WTC11 (cell line): ENCODE measurements at regions not wholly inside any gene's neighbourhood (a gene's known extent, or its start where the extent isn't known, plus 50 kb on each side); places are given as distances from the start of the nearest gene placed in this dataset.

Source experiments
- ATF2 ChIP-seq: sonication (generic); formaldehyde crosslinking; IDR thresholded peaks from 2 replicates; pipeline ENCODE4 v1.8.1; 2022; ENCODE audit warnings: low read depth, missing genetic modification reagents, borderline replicate concordance
- CREB1 ChIP-seq: sonication (generic); formaldehyde crosslinking; IDR thresholded peaks from 2 replicates; pipeline ENCODE4 v1.8.0; 2023; ENCODE audit warnings: mild to moderate bottlenecking, missing genetic modification reagents
- ELF4 ChIP-seq: sonication (generic); formaldehyde crosslinking; IDR thresholded peaks from 2 replicates; pipeline ENCODE4 v1.8.1; 2022; ENCODE audit warnings: low read depth, mild to moderate bottlenecking, moderate library complexity, missing genetic modification reagents
- EMX1 ChIP-seq: fragments of 250-450 bp; sonication (Bioruptor Pico); IDR thresholded peaks from 2 replicates; pipeline ENCODE4 v1.8.0; 2021; ENCODE audit warnings: mild to moderate bottlenecking
- IRF2 ChIP-seq: sonication (generic); formaldehyde crosslinking; IDR thresholded peaks from 2 replicates; pipeline ENCODE4 v1.8.0; 2022; ENCODE audit warnings: low read depth, missing genetic modification reagents, borderline replicate concordance
- TF ChIP-seq, protein P1 (sequence below): sonication (generic); formaldehyde crosslinking; IDR thresholded peaks from 2 replicates; pipeline ENCODE4 v1.8.1; 2023; ENCODE audit warnings: mild to moderate bottlenecking, moderate library complexity, missing genetic modification reagents
- TF ChIP-seq, protein P2 (sequence below): sonication (generic); formaldehyde crosslinking; IDR thresholded peaks from 2 replicates; pipeline ENCODE4 v1.8.1; 2022; ENCODE audit warnings: missing genetic modification reagents, borderline replicate concordance
- TF ChIP-seq, protein P3 (sequence below): fragments of 200-600 bp; IDR thresholded peaks from 2 replicates; pipeline ENCODE4 v1.8.0; 2022; ENCODE audit warnings: antibody characterized with exemption
- TF ChIP-seq, protein P4 (sequence below): sonication (generic); formaldehyde crosslinking; IDR thresholded peaks from 2 replicates; pipeline ENCODE4 v1.8.1; 2023; ENCODE audit warnings: mild to moderate bottlenecking, missing genetic modification reagents
- TF ChIP-seq, protein P5 (sequence below): sonication (generic); formaldehyde crosslinking; IDR thresholded peaks from 2 replicates; pipeline ENCODE4 v1.8.0; 2022; ENCODE audit warnings: mild to moderate bottlenecking, missing genetic modification reagents
- TF ChIP-seq, protein P6 (sequence below): fragments of 250-450 bp; sonication (Bioruptor Pico); conservative IDR thresholded peaks from 2 replicates; pipeline ENCODE4 v1.9.0; 2021; ENCODE audit warnings: mild to moderate bottlenecking

GRCh38 chr1:57927003-57927402 is 503.1 kb upstream of the DAB1 start:
- TF ChIP-seq, protein P1, sequence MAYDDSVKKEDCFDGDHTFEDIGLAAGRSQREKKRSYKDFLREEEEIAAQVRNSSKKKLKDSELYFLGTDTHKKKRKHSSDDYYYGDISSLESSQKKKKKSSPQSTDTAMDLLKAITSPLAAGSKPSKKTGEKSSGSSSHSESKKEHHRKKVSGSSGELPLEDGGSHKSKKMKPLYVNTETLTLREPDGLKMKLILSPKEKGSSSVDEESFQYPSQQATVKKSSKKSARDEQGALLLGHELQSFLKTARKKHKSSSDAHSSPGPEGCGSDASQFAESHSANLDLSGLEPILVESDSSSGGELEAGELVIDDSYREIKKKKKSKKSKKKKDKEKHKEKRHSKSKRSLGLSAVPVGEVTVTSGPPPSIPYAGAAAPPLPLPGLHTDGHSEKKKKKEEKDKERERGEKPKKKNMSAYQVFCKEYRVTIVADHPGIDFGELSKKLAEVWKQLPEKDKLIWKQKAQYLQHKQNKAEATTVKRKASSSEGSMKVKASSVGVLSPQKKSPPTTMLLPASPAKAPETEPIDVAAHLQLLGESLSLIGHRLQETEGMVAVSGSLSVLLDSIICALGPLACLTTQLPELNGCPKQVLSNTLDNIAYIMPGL: no peak
- TF ChIP-seq, protein P2, sequence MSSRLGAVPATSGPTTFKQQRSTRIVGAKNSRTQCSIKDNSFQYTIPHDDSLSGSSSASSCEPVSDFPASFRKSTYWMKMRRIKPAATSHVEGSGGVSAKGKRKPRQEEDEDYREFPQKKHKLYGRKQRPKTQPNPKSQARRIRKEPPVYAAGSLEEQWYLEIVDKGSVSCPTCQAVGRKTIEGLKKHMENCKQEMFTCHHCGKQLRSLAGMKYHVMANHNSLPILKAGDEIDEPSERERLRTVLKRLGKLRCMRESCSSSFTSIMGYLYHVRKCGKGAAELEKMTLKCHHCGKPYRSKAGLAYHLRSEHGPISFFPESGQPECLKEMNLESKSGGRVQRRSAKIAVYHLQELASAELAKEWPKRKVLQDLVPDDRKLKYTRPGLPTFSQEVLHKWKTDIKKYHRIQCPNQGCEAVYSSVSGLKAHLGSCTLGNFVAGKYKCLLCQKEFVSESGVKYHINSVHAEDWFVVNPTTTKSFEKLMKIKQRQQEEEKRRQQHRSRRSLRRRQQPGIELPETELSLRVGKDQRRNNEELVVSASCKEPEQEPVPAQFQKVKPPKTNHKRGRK (CRISPR knock-in tag): no peak
- TF ChIP-seq, protein P3, sequence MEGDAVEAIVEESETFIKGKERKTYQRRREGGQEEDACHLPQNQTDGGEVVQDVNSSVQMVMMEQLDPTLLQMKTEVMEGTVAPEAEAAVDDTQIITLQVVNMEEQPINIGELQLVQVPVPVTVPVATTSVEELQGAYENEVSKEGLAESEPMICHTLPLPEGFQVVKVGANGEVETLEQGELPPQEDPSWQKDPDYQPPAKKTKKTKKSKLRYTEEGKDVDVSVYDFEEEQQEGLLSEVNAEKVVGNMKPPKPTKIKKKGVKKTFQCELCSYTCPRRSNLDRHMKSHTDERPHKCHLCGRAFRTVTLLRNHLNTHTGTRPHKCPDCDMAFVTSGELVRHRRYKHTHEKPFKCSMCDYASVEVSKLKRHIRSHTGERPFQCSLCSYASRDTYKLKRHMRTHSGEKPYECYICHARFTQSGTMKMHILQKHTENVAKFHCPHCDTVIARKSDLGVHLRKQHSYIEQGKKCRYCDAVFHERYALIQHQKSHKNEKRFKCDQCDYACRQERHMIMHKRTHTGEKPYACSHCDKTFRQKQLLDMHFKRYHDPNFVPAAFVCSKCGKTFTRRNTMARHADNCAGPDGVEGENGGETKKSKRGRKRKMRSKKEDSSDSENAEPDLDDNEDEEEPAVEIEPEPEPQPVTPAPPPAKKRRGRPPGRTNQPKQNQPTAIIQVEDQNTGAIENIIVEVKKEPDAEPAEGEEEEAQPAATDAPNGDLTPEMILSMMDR: no peak
- no peak for TF ChIP-seq EMX1 (CRISPR knock-in tag)
- no peak for TF ChIP-seq CREB1 (CRISPR knock-in tag)
- TF ChIP-seq IRF2 (CRISPR knock-in tag): no peak
- TF ChIP-seq, protein P4, sequence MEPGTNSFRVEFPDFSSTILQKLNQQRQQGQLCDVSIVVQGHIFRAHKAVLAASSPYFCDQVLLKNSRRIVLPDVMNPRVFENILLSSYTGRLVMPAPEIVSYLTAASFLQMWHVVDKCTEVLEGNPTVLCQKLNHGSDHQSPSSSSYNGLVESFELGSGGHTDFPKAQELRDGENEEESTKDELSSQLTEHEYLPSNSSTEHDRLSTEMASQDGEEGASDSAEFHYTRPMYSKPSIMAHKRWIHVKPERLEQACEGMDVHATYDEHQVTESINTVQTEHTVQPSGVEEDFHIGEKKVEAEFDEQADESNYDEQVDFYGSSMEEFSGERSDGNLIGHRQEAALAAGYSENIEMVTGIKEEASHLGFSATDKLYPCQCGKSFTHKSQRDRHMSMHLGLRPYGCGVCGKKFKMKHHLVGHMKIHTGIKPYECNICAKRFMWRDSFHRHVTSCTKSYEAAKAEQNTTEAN (CRISPR knock-in tag): no peak
- no peak for TF ChIP-seq ELF4 (CRISPR knock-in tag)
- no peak for TF ChIP-seq ATF2
- TF ChIP-seq, protein P5, sequence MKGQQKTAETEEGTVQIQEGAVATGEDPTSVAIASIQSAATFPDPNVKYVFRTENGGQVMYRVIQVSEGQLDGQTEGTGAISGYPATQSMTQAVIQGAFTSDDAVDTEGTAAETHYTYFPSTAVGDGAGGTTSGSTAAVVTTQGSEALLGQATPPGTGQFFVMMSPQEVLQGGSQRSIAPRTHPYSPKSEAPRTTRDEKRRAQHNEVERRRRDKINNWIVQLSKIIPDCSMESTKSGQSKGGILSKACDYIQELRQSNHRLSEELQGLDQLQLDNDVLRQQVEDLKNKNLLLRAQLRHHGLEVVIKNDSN: no peak
- TF ChIP-seq, protein P6, sequence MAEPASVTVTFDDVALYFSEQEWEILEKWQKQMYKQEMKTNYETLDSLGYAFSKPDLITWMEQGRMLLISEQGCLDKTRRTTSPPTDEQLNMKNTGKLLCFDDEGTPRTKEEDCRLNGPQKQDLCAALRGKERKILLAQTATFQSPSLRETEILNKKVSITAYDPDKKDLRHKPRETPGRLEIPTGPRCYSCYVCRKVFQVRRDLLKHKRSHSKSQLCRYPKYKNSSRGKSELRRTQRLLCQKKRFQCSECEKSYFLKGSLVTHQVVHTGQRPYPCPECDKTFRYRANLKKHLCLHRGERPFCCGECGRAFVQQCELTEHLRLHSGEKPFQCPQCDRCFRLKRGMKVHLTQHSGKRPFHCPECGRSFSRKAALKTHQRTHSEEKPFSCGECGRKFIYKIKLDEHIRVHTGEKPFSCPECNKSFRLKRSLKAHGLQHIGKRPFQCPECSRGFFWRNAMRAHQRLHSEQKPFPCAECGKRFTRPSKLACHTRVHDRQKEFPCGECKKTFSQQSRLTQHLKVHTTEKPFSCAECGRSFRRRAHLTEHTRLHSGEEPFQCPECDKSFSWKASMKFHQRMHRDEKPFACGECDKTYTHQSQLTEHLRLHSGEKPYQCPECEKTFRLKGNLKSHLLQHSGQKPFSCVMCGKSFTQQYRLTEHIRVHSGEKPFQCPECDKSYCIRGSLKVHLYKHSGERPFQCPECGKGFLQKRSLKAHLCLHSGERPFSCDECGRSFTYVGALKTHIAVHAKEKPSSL (CRISPR knock-in tag): no peak
